GM18505 (cell line): ENCODE measurements at regions not wholly inside any gene's neighbourhood (a gene's known extent, or its start where the extent isn't known, plus 50 kb on each side); places are given as distances from the start of the nearest gene placed in this dataset.
"Not testable (repeated sequence)": the region's sequence is repeated elsewhere in the genome, so short reads cannot be mapped to it uniquely, and the experiment has no call there.

Experiments
- ATAC-seq: cut with Tn5 transposase; IDR thresholded peaks from one replicate; pipeline ENCODE4 v1.9.1; 2021; ENCODE audit not compliant: unreplicated experiment
- POLR2A ChIP-seq: IDR thresholded peaks from 4 replicates; pipeline ENCODE4 v1.6.1; 2011; ENCODE audit warnings: borderline replicate concordance; ENCODE audit not compliant: insufficient read depth, insufficient read length; ENCODE audit errors: extremely low read depth

DNA sequence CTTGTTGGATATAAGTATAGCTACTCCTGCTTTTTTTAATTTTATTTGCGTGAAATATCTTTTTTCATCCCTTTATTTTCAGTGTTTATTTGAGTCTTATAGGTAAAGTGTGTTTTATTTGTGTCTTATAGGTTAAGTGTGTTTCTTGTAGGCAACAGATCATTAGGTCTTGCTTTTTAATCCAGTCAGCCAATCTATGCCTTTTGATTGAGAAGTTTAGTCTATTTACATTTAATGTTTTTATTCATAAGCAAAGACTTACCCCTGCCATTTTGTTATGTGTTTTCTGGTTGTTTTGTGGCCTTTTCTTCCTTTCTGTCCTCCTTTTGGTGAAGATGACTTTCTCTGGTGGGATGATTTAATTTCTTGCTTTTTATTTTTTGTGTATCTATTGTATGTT, 232.0 kb downstream of the RAP2B start:
- ATAC-seq = no peak
- TF ChIP-seq POLR2A = no peak

- TF ChIP-seq POLR2A = no peak
Observed at GRCh38 chr3:153396581-153396980, 234.6 kb downstream of the RAP2B start.

GRCh38 chr3:153397794-153398193, 235.8 kb downstream of the RAP2B start:
- no peak for TF ChIP-seq POLR2A
- ATAC-seq = no peak

More at GRCh38 chr3:153396581-153396980, 234.6 kb downstream of the RAP2B start:
- ATAC-seq = no peak

DNA sequence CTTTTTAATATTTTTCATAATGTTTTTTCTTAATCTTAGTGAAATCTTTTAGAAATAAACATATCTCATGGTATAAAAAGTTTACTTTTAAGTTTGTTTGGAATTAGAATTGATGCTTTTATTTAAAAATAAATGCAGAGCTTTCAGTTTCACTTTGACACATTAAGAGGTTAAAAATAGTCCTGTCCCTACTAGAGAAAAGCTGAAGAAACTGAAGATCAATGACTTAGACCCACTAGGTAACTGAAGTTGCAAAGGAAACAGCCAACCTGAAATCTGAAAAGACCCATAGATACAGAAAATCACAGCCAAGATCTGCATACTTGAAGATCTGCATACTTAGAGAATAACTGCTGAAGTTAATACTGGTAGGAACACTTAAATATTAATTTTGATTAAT, 237.6 kb downstream of the RAP2B start:
- TF ChIP-seq POLR2A = no peak
- ATAC-seq = peak; percentile 89

DNA sequence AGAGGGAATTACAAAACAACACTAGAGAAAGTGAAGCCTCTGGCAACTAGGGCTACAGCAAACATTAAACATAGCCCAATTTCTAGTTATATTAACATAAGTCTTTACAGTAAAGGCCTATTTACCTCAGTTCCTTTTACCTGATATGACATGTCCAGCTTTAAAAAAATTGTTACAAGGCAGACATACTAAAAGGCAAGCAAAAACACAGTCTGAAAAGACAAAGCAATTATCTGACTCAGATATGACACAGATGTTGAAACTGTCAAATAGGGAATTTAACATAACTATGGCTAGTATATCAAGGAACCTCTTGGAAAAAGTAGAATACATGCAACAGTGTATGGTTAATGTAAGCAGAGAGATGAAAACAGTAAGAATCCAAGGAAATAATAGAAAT, 238.6 kb downstream of the RAP2B start:
- TF ChIP-seq POLR2A = no peak
- ATAC-seq = no peak

DNA sequence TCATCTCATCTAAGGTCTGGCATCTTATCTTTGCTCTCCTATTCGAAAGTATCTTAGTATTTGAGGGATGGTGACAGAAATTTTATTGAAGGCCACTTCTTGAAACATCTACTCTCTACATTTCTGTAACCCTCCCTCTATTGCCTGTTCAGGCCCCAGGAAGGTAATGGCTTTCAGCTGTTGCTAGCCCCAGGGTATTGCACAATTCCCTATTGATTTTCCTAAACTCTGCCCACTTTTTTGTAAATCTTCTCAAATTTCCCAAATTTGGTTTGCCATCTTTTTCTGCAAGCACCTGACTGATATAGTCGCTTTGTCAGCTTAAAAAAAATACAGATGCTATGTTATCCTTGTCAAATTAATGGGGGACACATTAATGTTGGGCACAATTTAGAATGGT, 242.1 kb downstream of the RAP2B start:
- ATAC-seq = no peak
- no peak for TF ChIP-seq POLR2A

DNA sequence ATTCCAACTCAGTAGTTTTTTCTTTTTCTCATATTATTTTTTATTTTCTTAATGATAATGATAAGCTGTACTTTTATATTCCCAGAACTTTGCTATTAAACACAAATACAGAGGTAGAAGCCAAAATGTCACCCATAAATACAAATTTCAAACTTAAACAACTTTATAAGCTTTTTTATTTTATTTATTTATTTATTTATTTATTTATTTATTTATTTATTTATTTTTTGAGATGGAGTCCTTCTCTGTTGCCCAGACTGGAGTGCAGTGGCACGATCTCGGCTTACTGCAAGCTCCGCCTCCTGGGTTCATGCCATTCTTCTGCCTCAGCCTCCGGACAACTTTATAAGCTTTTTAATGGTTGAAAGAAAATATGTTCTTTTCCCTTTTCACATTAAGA, 243.3 kb downstream of the RAP2B start:
- not testable (repeated sequence) for ATAC-seq

DNA sequence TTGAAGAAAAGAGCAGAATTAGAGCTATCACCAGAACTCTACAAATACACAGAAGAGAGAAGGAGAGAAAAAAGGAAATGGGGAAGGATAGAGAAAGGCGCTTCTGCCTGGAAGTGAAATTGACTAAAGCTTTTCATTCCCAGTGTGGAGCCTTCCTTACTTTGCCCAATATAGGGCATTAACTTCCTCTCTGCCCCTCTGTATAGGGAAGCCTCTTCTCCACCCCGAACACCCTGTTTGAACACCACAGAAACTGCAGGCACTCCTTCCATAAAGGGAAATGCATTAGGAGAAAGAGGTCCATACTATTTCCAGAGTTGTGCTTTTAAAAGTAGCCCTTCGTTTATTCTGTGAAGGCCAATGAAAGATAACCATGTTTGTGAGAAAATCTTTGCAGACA, 248.5 kb downstream of the RAP2B start:
- no peak for TF ChIP-seq POLR2A
- ATAC-seq = no peak

GRCh38 chr3:153414982-153415381, 253.0 kb downstream of the RAP2B start:
- TF ChIP-seq POLR2A = no peak
- no peak for ATAC-seq

DNA sequence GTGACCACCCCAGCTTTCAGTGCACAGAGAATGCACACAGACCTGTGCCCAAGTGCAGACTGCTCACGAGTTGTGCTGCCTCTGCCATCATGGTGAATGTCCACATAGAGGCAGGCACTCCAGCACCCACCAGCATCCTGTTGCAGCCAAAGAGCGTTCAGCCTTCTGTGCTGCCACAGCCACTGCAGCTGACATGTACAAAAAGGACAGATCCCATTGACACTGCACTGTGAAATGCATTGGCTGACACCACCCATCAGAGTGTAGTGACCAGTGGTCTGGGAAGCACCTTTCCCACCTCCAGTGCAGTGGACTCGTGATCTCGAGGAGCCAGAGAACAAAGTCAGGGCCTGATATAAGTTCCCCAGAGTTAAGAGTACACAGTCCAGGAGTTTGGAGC, 260.3 kb downstream of the RAP2B start:
- no peak for ATAC-seq
- no peak for TF ChIP-seq POLR2A

DNA sequence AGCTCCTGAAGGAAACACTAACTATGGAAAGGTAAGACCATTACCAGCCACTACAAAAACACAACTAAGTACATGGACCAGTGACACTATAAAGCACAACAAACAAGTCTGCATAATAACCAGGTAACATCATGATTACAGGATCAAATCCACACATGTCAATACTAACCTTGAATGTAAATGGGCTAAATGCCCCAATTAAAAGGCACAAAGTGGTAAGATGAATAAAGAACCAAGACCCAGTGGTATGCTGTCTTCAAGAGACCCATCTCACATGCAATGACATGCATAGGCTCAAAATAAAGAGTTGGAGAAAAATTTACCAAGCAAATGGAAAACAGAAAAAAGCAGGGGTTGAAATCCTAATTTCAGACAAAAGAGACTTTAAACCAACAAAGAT, 261.8 kb downstream of the RAP2B start:
- ATAC-seq = not testable (repeated sequence)

DNA sequence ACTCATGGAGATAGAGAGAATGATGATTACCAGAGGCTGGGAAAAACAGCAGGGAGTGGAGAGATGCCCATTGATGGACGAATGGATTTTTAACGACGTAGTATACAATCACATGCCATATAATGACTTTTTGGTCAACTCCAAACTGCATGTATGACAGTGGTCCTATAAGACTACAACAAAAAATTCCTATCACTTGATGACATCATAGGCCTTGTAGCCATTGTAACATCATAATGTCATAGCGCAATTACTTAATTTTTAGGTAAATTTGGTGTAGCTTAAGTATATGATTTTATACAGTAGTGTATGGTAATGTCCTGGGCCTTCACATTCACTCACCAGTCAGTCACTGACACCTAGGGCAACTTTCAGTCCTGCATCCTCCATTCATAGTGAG, 264.3 kb downstream of the RAP2B start:
- no peak for TF ChIP-seq POLR2A
- no peak for ATAC-seq

DNA sequence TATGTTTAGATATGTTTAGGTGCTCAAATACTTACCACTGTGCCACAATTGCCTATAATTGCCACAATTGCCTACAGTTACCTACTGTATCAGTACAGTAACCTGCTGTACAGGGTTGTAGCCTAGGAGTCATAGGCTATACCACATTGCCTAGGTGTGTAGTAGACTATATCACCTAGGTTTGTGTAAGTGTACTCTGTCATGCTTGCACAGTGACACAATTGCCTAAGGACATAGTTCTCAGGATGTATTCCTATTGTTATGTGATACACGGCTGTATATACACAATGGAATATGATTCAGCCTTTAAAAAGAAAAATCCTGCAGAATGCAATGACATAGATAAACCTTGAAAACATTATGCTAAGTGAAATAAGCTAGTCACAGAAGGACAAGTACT, 264.8 kb downstream of the RAP2B start:
- no peak for TF ChIP-seq POLR2A
- ATAC-seq = no peak

GRCh38 chr3:153429821-153430220, 267.8 kb downstream of the RAP2B start:
- no peak for TF ChIP-seq POLR2A
- ATAC-seq = no peak

DNA sequence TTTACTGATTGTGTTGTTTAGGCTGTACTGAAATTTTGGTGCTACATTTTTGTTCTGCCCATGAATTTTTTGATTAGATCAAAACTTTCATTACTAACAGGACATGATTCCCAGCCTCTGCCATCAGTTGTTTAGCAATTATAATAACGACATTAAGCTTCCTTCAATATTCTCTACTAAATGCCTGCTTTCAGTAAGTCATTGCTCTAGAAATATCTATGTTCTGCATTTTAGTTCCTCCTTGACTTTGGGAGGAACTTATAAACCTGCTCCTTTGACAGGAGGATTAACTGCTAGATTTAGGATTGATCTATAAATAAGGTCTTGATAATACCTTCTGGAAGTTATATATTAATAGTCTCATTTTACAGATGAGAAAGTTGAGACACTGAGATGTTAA, 269.1 kb downstream of the RAP2B start:
- ATAC-seq = no peak
- TF ChIP-seq POLR2A = no peak

- no peak for ATAC-seq
- no peak for TF ChIP-seq POLR2A
Observed at GRCh38 chr3:153437666-153438065, 275.6 kb downstream of the RAP2B start.
